ENCODE measurements at regions not wholly inside any gene's neighbourhood (a gene's known extent, or its start where the extent isn't known, plus 50 kb on each side); places are given as distances from the start of the nearest gene placed in this dataset.

DNA sequence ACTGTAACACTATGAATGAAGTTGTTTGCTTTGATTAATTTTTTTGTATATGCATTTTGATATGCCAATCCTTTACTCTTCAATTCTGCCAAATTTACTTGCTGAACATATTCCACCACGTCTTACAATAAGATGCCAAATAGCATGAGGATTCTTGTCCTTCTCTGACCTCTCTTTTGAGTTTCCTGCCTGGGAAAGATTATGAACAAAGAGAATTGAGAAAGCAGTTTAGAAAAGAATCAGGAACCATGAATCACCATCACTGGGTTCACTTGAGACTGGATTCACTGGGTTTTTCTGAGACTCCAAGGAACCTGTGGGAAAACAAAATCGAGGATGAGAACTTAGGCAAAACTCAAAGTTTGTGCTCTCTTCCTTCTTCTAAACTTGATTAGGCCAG is 256.5 kb downstream of the CETN3 start:
- H3K4me3 ChIP-seq (ENCODE audit: extremely low read depth in 1 of 4, insufficient read depth in 2 of 4, low read depth in 3 of 4, low read length in 4 of 4): no peak overlapping the region
- POLR2A ChIA-PET (ENCODE audit: partially characterized antibody): no interaction called here
- no peak overlapping the region for H3K4me2 ChIP-seq (ENCODE audit: insufficient read depth in 1 of 2, low read depth in 2 of 2, low read length in 2 of 2)
- no peak for TF ChIP-seq ASH2L (IDR thresholded peaks at IDR 0.05; ENCODE audit: low read length)
- no peak for TF ChIP-seq CBX5 (IDR thresholded peaks at IDR 0.05; ENCODE audit: low read depth, low read length)
- no peak for TF ChIP-seq BRCA1 (IDR thresholded peaks at IDR 0.05; ENCODE audit: low read depth, low read length)
- no peak for TF ChIP-seq SP2 (IDR thresholded peaks at IDR 0.05; ENCODE audit: low read length)
- TF ChIP-seq RBBP5 (IDR thresholded peaks at IDR 0.05; ENCODE audit: borderline replicate concordance, low read depth, low read length): no peak
- TF ChIP-seq HDAC2 (IDR thresholded peaks at IDR 0.05; ENCODE audit: borderline replicate concordance in 1 of 2, low read depth in 2 of 2, low read length in 2 of 2): no peak
- no peak for TF ChIP-seq JUN (IDR thresholded peaks at IDR 0.05; ENCODE audit: low read depth, low read length)
- H2BK120ac ChIP-seq (replicated peaks; ENCODE audit: low read depth, low read length): no peak overlapping the region
- H3K79me1 ChIP-seq (ENCODE audit: low read depth, low read length): no peaks in the 10 kb centered on the region
- no peaks in the 10 kb centered on the region for H3K36me3 ChIP-seq (ENCODE audit: control insufficient read depth in 2 of 4, insufficient read depth in 4 of 4, low read length in 3 of 4)
- CTCF ChIA-PET (ENCODE audit: partially characterized antibody): interaction anchor here (0.8 to 1.0 kb wide), 2 partner anchors 9 to 97 kb away, joined by 3 to 4 read pairs; no protein-coding TSS in a partner anchor
- H3K79me2 ChIP-seq (ENCODE audit: control insufficient read depth in 1 of 2, insufficient read depth in 2 of 2, low read length in 2 of 2): no peaks in the 10 kb centered on the region
- no peak overlapping the region for H4K5ac ChIP-seq (ENCODE audit: insufficient read length, low read depth, low read length)
- FAIRE-seq (no peak), DNase-seq (ENCODE audit: low read depth in 1 of 2, low spot score in 2 of 2) (no peak)
- H3K56ac ChIP-seq (replicated peaks; ENCODE audit: insufficient read length, low read depth, low read length): no peak overlapping the region
- H2BK5ac ChIP-seq (ENCODE audit: low read depth, low read length): no peak overlapping the region
- H4K91ac ChIP-seq (replicated peaks; ENCODE audit: insufficient read length, low read length): no peak overlapping the region
- no peak overlapping the region for H3K9ac ChIP-seq (replicated peaks in 1 of 4; ENCODE audit: extremely low read depth in 1 of 4, low read depth in 3 of 4, low read length in 3 of 4)
- no peaks in the 10 kb centered on the region for H3K23me2 ChIP-seq (ENCODE audit: low read depth, low read length)
- H2BK12ac ChIP-seq (ENCODE audit: low read depth, low read length): no peak overlapping the region
- H3K4me1 ChIP-seq (replicated peaks in 1 of 4; ENCODE audit: control insufficient read depth in 3 of 4, insufficient read depth in 4 of 4, low read length in 3 of 4): no peaks in the 10 kb centered on the region
- no peak overlapping the region for H2AK5ac ChIP-seq (ENCODE audit: low read depth, low read length)
- H4K8ac ChIP-seq (ENCODE audit: extremely low read depth, insufficient read depth, low read length): no peak overlapping the region
- H3K9me3 ChIP-seq (ENCODE audit: insufficient read depth in 2 of 2, low read depth in 1 of 2, low read length in 1 of 2): no peaks in the 10 kb centered on the region
- H3K23ac ChIP-seq (ENCODE audit: insufficient read length): no peak overlapping the region
- no peak overlapping the region for H2BK20ac ChIP-seq (ENCODE audit: low read length)
- no peak overlapping the region for H3K4ac ChIP-seq (replicated peaks; ENCODE audit: insufficient read length, low read depth, low read length)
- no peaks in the 10 kb centered on the region for H3K27me3 ChIP-seq (replicated peaks in 1 of 4; ENCODE audit: control insufficient read depth in 3 of 4, extremely low read depth in 1 of 4, insufficient read depth in 3 of 4, low read length in 3 of 4)
- H4K20me1 ChIP-seq (replicated peaks in 1 of 2; ENCODE audit: control insufficient read depth in 1 of 2, insufficient read depth in 2 of 2, low read length in 2 of 2): no peaks in the 10 kb centered on the region
- no peak overlapping the region for H3K18ac ChIP-seq (ENCODE audit: extremely low read depth, low read length)
- no peak overlapping the region for H2BK15ac ChIP-seq (ENCODE audit: low read length)
- 98% methylated on average over 2 of the region's 2 CpGs; no CpG with 5 or more reads in 1 of the 2 experiments for WGBS, 2 experiments (ENCODE audit: extremely low coverage in 1 of 2, insufficient coverage in 1 of 2, insufficient read length in 1 of 2, insufficient replicate concordance in 2 of 2, low coverage in 1 of 2, low lambda C conversion rate in 2 of 2, missing lambda C conversion rate in 1 of 2)
- H3K14ac ChIP-seq (ENCODE audit: insufficient read length): no peak overlapping the region
- H2AFZ ChIP-seq (ENCODE audit: low read length): no peak overlapping the region
- no peak overlapping the region for H3K27ac ChIP-seq (ENCODE audit: low read depth, low read length)
